ENCODE measurements at regions not wholly inside any gene's neighbourhood (a gene's known extent, or its start where the extent isn't known, plus 50 kb on each side); places are given as distances from the start of the nearest gene placed in this dataset.

- TF ChIP-seq POLR2A (IDR thresholded peaks at IDR 0.05) (no peak), CTCF (IDR thresholded peaks at IDR 0.05) (no peak)
These were observed 154.1 kb upstream of the BMP2 start for GRCh38 chr20:6613280-6613861.

Data from ovary (tissue), 3 donors.